ENCODE measurements at regions not wholly inside any gene's neighbourhood (a gene's known extent, or its start where the extent isn't known, plus 50 kb on each side); places are given as distances from the start of the nearest gene placed in this dataset.

DNA sequence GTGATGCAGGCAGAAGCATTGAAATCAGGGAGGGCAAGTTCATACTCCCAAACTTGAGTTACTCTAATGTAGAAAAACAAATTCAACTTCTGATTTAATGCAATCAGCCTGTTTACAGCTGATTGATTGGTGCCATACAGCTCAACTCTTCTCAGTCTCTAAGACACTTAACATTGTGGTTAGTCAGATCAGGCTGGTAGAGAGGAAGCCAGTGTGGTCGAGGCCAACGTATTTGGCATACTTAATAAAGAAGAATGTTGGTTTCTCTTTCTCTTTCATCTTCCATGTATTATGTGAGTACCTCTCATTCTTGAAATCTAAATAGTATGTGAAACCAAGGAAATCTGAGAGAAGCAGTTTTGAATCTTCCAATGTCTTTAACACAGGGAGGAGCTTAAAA lies 255.0 kb upstream of the SLITRK1 start:
- no peak overlapping the region for H3K27ac ChIP-seq
- DNase-seq (no peak), ATAC-seq (no peak)

DNA sequence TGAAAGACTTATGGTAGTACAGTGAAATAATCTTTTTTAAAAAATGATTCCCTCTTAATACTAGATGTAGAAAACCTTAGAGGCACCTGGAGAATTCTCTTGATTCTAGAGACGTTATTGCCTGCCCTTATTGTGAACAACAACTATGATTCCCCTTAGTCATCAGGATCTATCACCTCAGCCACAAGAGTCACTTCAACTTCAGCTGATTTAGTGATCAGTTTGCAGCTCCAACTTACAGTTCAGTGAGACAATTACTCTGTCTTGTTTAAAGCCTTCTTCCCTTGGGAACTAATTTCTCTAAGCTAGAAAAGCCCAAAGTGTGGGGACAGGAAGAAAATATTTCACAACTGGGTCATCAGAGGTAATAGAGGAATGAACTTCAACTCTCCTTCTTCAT lies 254.3 kb upstream of the SLITRK1 start:
- no peaks in the 10 kb centered on the region for H3K9me3 ChIP-seq
- no peaks in the 10 kb centered on the region for H3K36me3 ChIP-seq (ENCODE audit: insufficient read depth in 1 of 2, low read depth in 1 of 2)
- no peak for DNase-seq
- no peaks in the 10 kb centered on the region for H3K4me1 ChIP-seq
- H3K4me3 ChIP-seq: no peak overlapping the region
- TF ChIP-seq, protein P1, sequence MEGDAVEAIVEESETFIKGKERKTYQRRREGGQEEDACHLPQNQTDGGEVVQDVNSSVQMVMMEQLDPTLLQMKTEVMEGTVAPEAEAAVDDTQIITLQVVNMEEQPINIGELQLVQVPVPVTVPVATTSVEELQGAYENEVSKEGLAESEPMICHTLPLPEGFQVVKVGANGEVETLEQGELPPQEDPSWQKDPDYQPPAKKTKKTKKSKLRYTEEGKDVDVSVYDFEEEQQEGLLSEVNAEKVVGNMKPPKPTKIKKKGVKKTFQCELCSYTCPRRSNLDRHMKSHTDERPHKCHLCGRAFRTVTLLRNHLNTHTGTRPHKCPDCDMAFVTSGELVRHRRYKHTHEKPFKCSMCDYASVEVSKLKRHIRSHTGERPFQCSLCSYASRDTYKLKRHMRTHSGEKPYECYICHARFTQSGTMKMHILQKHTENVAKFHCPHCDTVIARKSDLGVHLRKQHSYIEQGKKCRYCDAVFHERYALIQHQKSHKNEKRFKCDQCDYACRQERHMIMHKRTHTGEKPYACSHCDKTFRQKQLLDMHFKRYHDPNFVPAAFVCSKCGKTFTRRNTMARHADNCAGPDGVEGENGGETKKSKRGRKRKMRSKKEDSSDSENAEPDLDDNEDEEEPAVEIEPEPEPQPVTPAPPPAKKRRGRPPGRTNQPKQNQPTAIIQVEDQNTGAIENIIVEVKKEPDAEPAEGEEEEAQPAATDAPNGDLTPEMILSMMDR (IDR thresholded peaks at IDR 0.05): no peak
- no peaks in the 10 kb centered on the region for H3K27me3 ChIP-seq (ENCODE audit: insufficient read depth in 3 of 3, low read length in 2 of 3)
- 39 to 65% (median 48%) methylated on average over 1 of the region's 1 CpG for WGBS, 3 donors
- no peak for ATAC-seq
- intact Hi-C loops (cut with DNase I): no loop called here
- no peak overlapping the region for H3K27ac ChIP-seq

More for the DNA sequence above, 255.0 kb upstream of the SLITRK1 start:
- no peaks in the 10 kb centered on the region for H3K36me3 ChIP-seq (ENCODE audit: insufficient read depth in 1 of 2, low read depth in 1 of 2)
- intact Hi-C loops (cut with DNase I): no loop called here
- H3K9me3 ChIP-seq: no peaks in the 10 kb centered on the region
- no peaks in the 10 kb centered on the region for H3K27me3 ChIP-seq (ENCODE audit: insufficient read depth in 3 of 3, low read length in 2 of 3)
- no peaks in the 10 kb centered on the region for H3K4me1 ChIP-seq
- TF ChIP-seq, protein P1 (IDR thresholded peaks at IDR 0.05): no peak
- no peak overlapping the region for H3K4me3 ChIP-seq
- 66 to 78% (median 67%) methylated on average over 2 of the region's 2 CpGs for WGBS, 3 donors

DNA sequence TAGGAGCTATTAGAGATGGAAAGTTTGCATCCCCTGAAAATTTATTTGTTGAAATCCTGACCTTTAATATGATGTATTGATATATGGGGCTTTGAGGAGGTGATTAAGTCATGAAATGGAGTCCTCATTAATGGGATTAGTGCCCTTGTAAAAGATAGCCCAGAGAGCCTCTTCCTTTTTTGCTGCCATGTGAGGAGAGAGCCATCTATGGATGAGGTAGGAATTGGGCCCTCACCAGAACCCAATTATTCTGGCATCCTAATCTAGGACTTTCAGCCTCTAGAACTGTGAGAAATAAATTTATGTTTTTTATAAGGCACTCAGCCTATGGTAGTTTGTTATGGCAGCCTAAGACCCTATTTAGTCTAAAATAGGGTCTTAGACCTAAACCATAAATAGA lies 250.2 kb upstream of the SLITRK1 start:
- Histone ChIP-seq H3K4me1 (no peaks in the 10 kb centered on the region), H3K9me3 (no peaks in the 10 kb centered on the region), H3K4me3 (no peak overlapping the region), H3K27me3 (ENCODE audit: insufficient read depth in 3 of 3, low read length in 2 of 3) (no peaks in the 10 kb centered on the region), H3K27ac (no peak overlapping the region), H3K36me3 (ENCODE audit: insufficient read depth in 1 of 2, low read depth in 1 of 2) (no peaks in the 10 kb centered on the region)
- TF ChIP-seq, protein P1 (IDR thresholded peaks at IDR 0.05): no peak
- DNase-seq (no peak), ATAC-seq (no peak)
- intact Hi-C loops (cut with DNase I): no loop called here

DNA sequence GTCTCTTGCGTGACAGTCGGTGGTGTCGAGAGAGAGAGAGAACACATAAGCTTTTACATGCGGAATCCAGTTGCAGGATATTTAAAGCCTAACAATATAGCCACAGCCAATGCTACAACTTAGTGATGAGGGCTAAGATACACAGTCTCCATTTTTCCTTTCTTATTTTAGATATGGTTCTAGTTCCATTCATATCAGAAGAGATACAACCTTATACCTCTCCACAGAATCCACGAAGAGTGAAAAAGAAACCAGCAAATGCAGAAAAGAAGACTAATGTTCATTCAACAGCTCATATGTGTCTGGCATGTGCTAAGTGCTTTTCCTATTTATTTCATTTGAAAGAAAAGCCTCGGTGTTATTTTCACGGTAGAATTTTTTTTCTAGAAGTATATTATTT lies 249.0 kb upstream of the SLITRK1 start:
- Histone ChIP-seq H3K9me3 (no peaks in the 10 kb centered on the region), H3K27me3 (ENCODE audit: insufficient read depth in 3 of 3, low read length in 2 of 3) (no peaks in the 10 kb centered on the region), H3K4me3 (no peak overlapping the region), H3K36me3 (ENCODE audit: insufficient read depth in 1 of 2, low read depth in 1 of 2) (no peaks in the 10 kb centered on the region), H3K27ac (no peak overlapping the region), H3K4me1 (no peaks in the 10 kb centered on the region)
- no peak for ATAC-seq
- no peak for DNase-seq
- 84 to 87% (median 84%) methylated on average over 7 of the region's 7 CpGs for WGBS, 3 donors
- TF ChIP-seq, protein P1 (IDR thresholded peaks at IDR 0.05): no peak
- intact Hi-C loops (cut with DNase I): no loop called here

DNA sequence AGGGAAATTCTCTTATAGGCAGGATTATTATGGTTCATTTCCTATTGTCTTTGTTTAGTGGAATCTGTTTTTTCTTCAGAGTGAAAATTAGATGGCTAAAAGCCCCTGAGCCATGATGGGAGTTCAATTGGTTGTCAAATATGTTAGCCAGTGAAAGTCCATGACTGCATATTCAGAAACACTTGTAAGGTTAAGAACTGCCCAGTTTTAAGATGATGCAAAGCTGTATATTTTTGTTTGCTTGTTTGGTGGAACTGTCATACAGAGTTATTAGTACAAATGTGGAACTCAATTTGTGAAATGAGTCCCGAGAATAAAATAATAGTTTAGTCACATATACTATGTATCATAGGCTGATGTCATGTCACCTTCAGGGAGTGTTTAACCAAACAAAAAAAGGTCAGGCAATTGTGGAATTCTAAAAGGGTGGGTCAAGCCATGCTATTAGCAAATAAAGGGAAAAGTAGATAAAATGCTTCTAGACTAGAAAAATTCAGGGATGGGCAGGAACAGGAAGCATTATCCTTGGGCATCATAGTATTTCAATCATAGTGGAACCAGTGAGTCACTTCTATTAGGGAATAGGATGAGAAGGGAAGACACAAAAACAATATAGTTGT lies 248.3 kb upstream of the SLITRK1 start:
- TF ChIP-seq, protein P1 (IDR thresholded peaks at IDR 0.05): no peak
- intact Hi-C loops (cut with DNase I): no loop called here
- ATAC-seq: no peak
- H3K4me1 ChIP-seq: no peaks in the 10 kb centered on the region
- H3K9me3 ChIP-seq: no peaks in the 10 kb centered on the region
- no peak for DNase-seq
- H3K27ac ChIP-seq: no peak overlapping the region
- no peak overlapping the region for H3K4me3 ChIP-seq
- H3K36me3 ChIP-seq (ENCODE audit: insufficient read depth in 1 of 2, low read depth in 1 of 2): no peaks in the 10 kb centered on the region
- H3K27me3 ChIP-seq (ENCODE audit: insufficient read depth in 3 of 3, low read length in 2 of 3): no peaks in the 10 kb centered on the region
- 75 to 86% (median 79%) methylated on average over 1 of the region's 1 CpG for WGBS, 3 donors
